Type B pancreatic cell (in vitro differentiated cells): ENCODE measurements at regions not wholly inside any gene's neighbourhood (a gene's known extent, or its start where the extent isn't known, plus 50 kb on each side); places are given as distances from the start of the nearest gene placed in this dataset.
A peak's percentile ranks its signal among the peaks of the same experiment; 100 is the strongest.

Experiments used
- DNase-seq: peaks from one replicate; pipeline ENCODE4 v3.0.0; 2021; ENCODE audit warnings: mixed read lengths; ENCODE audit not compliant: unreplicated experiment; ENCODE audit errors: extremely low spot score
- H3K27ac Mint-ChIP-seq: 2 replicates; pipeline ENCODE4 v1.8.0; 2021; ENCODE audit warnings: mild to moderate bottlenecking, mixed read lengths
- H3K27me3 Mint-ChIP-seq: 2 replicates; pipeline ENCODE4 v1.8.0; 2021; ENCODE audit warnings: mixed read lengths
- H3K36me3 Mint-ChIP-seq: 2 replicates; pipeline ENCODE4 v1.8.0; 2021; ENCODE audit warnings: mixed read lengths
- H3K4me1 Mint-ChIP-seq: one replicate; pipeline ENCODE4 v1.8.0; 2021; ENCODE audit warnings: mixed read lengths; ENCODE audit not compliant: unreplicated experiment
- H3K4me3 Mint-ChIP-seq: 2 replicates; pipeline ENCODE4 v1.8.0; 2021; ENCODE audit warnings: mild to moderate bottlenecking, mixed read lengths
- H3K9me3 Mint-ChIP-seq: 2 replicates; pipeline ENCODE4 v1.8.0; 2021; ENCODE audit warnings: mixed read lengths
- TF ChIP-seq, protein P1 (sequence below): fragments of 200-600 bp; sonication (generic); conservative IDR thresholded peaks from 2 replicates; pipeline ENCODE4 v1.5.0; 2021; ENCODE audit warnings: antibody characterized with exemption, mild to moderate bottlenecking

- DNase-seq: no peak
- no peaks in the 10 kb centered on the region for H3K27me3 Mint-ChIP-seq
- H3K27ac Mint-ChIP-seq: no peak overlapping the region
- TF ChIP-seq, protein P1, sequence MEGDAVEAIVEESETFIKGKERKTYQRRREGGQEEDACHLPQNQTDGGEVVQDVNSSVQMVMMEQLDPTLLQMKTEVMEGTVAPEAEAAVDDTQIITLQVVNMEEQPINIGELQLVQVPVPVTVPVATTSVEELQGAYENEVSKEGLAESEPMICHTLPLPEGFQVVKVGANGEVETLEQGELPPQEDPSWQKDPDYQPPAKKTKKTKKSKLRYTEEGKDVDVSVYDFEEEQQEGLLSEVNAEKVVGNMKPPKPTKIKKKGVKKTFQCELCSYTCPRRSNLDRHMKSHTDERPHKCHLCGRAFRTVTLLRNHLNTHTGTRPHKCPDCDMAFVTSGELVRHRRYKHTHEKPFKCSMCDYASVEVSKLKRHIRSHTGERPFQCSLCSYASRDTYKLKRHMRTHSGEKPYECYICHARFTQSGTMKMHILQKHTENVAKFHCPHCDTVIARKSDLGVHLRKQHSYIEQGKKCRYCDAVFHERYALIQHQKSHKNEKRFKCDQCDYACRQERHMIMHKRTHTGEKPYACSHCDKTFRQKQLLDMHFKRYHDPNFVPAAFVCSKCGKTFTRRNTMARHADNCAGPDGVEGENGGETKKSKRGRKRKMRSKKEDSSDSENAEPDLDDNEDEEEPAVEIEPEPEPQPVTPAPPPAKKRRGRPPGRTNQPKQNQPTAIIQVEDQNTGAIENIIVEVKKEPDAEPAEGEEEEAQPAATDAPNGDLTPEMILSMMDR: no peak
- peaks cover 4% of the 10 kb centered on the region for H3K4me1 Mint-ChIP-seq
- H3K4me3 Mint-ChIP-seq: no peak overlapping the region
- peaks cover 35% of the 10 kb centered on the region for H3K9me3 Mint-ChIP-seq
- H3K36me3 Mint-ChIP-seq: no peaks in the 10 kb centered on the region
These were observed 1921.9 kb upstream of the SEL1L start for GRCh38 chr14:83455561-83455960.

DNA sequence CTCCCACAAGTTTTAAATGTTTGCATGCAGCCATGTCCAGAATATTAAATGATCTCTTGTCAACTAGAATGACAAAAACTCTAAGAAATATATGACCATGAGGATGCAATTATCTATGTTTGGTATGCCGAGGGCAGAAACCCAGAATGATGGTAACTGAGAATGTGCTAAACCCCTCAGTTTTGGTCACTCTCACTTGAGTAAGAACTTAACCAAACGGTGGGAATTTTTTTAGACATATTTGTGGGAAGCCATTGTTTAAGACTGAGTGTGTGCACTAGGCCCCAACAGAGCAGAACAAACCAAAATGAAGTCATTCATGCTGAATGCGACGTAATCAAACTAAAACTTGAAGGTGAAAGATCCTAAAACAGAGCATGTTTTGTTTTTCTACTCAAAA, 1927.9 kb upstream of the SEL1L start:
- TF ChIP-seq, protein P1: no peak
- Mint-ChIP-seq H3K36me3 (no peaks in the 10 kb centered on the region), H3K4me3 (no peak overlapping the region), H3K4me1 (peaks cover 5% of the 10 kb centered on the region), H3K27ac (no peak overlapping the region), H3K9me3 (peaks cover 13% of the 10 kb centered on the region), H3K27me3 (no peaks in the 10 kb centered on the region)
- no peak for DNase-seq

DNA sequence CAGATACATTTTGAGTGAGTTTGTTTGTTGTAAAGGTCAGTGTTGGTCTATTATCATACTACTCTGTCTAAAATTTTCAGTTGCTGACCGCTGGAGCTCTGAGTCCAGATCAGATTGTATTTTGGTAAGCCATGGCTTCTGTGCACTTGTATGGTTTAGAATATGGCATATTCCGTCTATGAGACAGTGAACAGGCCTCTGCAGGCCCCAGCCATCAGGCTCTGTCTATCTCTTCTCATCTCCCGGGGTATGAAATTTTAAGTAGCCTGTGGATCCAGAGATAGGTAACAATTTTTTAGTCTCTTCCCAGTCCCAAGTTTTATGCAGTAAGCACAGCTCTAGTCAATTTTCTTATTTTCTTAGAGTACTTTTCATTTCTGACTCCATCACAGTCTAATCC, 1929.1 kb upstream of the SEL1L start:
- Mint-ChIP-seq H3K36me3 (no peaks in the 10 kb centered on the region), H3K4me3 (no peak overlapping the region), H3K27me3 (no peaks in the 10 kb centered on the region), H3K27ac (no peak overlapping the region), H3K9me3 (peaks cover 10% of the 10 kb centered on the region), H3K4me1 (peaks cover 8% of the 10 kb centered on the region)
- TF ChIP-seq, protein P1: no peak
- DNase-seq: no peak

DNA sequence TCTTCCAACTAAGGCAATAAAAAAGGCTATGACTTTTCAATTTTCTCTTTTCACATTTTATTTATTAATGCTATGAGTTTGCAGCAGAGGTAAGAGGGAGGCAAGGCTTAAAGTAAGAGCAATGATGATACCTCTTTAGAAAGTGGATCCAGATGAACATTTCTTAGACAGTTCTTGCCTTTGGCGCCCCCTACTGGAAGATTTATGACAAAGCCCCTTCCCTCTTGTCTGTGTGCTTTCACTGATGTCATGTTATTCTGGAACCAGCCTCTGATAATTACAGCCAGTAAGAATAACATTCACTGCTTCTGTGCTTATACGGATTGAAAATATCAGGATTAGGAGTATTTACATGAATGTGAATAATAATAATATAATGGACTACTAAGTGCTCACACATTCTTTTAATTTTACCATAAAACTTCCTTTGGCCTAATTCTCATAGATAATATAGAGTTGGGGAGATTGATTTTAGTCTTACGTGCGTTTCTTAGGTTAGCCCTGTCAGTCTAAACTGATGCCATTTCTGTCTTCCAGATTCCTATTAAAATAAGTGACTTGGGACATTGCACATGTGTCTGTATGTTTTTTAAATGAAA, 1929.9 kb upstream of the SEL1L start:
- Mint-ChIP-seq H3K36me3 (no peaks in the 10 kb centered on the region), H3K4me3 (no peak overlapping the region), H3K27ac (no peak overlapping the region), H3K9me3 (peaks cover 10% of the 10 kb centered on the region), H3K4me1 (peaks cover 11% of the 10 kb centered on the region), H3K27me3 (no peaks in the 10 kb centered on the region)
- no peak for DNase-seq
- TF ChIP-seq, protein P1: peak; percentile 87

- no peak for DNase-seq
- H3K4me1 Mint-ChIP-seq: peaks cover 11% of the 10 kb centered on the region
- no peaks in the 10 kb centered on the region for H3K27me3 Mint-ChIP-seq
- H3K9me3 Mint-ChIP-seq: no peaks in the 10 kb centered on the region
- no peak overlapping the region for H3K27ac Mint-ChIP-seq
- TF ChIP-seq, protein P1: no peak
- H3K4me3 Mint-ChIP-seq: no peak overlapping the region
- H3K36me3 Mint-ChIP-seq: no peaks in the 10 kb centered on the region
These were observed 1934.2 kb upstream of the SEL1L start for GRCh38 chr14:83467811-83468210.

DNA sequence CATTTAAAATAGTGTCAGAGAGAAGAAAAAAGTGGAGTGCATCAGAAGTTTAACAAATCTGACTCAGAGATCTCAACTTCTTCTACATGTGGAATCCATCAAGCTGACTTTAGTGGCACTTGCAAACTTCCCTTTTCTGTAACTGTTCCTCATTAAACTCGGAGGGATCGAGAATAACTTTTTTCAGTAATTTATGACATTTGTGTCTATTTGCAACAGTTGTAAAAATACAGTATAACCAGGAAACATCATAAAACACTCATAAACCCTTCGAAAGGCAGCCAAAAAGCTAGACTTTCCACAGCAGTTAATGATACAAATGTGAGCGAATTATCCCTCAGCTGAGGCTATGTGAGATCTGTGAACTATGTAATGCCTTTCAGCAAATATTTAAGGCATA, 1936.8 kb upstream of the SEL1L start:
- Mint-ChIP-seq H3K4me1 (peaks cover 12% of the 10 kb centered on the region), H3K4me3 (no peak overlapping the region), H3K27me3 (no peaks in the 10 kb centered on the region), H3K27ac (no peak overlapping the region), H3K36me3 (no peaks in the 10 kb centered on the region), H3K9me3 (no peaks in the 10 kb centered on the region)
- DNase-seq: no peak
- TF ChIP-seq, protein P1: no peak
